GM18870 (cell line): ENCODE measurements at regions not wholly inside any gene's neighbourhood (a gene's known extent, or its start where the extent isn't known, plus 50 kb on each side); places are given as distances from the start of the nearest gene placed in this dataset.
A peak's percentile ranks its signal among the peaks of the same experiment; 100 is the strongest.

ENCODE experiments used
- ATAC-seq: cut with Tn5 transposase; IDR thresholded peaks from one replicate; pipeline ENCODE4 v1.9.1; 2021; ENCODE audit warnings: moderate library complexity; ENCODE audit not compliant: unreplicated experiment

DNA sequence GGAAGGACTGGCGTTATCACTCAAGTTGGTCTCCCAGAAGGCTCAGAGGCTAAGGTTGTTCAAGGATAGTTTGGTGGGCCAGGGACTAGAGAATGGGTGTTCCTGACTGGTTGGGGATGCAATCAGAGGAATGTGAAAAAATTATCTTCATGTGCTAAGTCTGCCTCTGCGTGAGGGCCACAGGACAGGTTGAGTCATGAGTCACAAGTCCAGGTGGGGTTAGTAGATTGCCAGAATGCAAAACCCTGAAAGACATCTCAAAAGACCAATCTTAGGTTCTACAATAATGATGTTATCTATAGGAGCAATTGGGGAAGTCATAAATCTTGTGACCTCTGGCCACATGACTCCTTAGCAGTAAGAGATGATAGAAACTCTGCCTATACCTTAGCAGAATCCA lies 220.1 kb upstream of the EEA1 start:
- no peak for ATAC-seq

DNA sequence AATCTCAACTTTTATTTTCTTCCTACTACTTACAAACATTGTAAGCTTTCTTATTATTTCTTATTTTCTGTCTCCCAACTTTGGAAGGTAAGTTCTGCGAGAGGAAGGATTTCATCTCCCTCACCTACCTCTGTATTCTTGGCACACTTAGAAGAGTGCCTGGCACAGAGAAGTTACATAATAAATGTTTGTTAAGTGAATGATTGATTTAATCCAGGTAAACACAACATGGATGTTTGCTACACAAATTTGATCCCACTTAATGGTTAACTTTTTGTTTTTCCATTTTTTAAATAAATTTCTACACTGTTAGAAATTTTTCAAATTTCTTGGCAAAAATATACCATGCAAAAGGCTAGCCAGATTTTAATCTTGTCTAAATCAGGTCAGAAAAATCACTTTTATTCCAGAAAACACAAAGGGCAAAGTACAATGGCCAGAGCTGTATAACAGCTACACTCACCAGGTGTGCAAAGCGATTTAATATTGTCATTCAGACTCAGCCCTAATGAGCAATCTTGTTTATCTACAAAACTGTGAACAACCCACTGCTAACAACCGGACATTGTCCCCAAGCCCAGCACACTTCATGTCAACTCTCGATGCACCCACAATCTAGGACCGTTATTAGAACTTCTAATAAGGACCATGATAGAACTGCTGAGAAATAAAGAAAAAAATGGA lies 222.1 kb upstream of the EEA1 start:
- ATAC-seq, result no peak

DNA sequence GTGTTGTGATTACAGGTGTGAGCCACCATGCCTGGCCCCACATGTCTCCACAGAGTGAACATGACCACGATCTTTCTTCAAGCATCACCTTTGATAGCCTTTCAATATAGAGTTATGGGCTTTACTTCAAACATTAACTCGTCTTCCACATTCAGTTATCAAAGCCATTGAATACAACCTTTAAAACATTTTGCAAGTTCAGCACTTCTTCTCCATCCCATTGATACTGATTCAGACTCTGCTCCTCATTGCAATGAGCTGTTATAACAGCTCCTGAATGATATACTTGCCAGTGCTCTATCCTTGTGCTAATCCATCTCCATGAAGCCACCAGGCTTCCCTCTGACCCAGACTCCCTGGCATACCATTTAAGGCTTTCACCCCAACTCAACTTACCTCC lies 223.5 kb upstream of the EEA1 start:
- ATAC-seq, result no peak

DNA sequence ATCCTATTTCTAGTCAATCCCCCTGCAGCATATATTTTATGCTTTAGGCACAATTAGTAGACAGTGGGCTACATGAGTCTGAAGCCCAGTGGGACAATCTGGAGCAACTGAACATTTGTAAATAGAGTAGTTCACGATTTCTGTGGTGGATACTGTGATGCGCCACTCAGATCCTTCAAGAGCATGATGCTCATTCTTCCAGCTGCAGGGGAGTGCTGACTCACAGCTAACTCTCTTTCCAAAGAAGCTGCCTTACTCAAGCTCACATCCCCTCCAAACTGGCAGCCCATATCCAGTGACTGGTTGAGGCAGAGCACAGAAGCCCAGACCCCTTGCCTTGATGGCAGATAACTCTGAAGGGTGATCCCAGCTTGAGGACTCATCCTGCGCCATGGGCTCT lies 224.2 kb upstream of the EEA1 start:
- ATAC-seq, result no peak

DNA sequence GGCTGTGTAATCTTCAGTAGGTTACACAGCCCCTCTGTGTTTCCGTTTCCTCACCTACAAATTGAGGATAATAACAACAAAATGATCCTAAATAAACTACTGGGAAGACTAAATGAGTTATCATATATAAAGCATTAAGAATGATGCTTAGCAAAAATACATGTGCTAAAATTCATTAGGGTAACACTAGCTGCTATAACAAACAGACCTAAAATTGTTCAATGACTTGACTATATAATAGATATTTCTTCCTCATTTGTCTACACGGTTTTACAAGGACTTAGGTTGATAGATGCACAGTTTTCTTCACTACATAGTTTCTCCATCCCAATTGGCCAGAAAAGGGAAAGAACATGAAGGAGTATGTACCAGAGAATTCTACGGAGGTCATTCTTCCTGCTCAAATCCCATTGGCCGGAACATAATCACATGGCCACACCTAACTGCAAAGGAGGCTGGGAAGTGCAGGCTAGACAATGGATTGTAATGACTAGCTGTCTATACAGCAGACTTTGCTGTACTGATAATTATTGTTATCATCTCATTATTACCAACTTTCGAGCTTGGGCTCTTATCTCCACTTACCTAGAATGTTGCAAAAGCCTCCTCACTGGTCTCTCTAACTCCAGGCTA lies 223.5 kb upstream of the NUDT4 start:
- no peak for ATAC-seq

DNA sequence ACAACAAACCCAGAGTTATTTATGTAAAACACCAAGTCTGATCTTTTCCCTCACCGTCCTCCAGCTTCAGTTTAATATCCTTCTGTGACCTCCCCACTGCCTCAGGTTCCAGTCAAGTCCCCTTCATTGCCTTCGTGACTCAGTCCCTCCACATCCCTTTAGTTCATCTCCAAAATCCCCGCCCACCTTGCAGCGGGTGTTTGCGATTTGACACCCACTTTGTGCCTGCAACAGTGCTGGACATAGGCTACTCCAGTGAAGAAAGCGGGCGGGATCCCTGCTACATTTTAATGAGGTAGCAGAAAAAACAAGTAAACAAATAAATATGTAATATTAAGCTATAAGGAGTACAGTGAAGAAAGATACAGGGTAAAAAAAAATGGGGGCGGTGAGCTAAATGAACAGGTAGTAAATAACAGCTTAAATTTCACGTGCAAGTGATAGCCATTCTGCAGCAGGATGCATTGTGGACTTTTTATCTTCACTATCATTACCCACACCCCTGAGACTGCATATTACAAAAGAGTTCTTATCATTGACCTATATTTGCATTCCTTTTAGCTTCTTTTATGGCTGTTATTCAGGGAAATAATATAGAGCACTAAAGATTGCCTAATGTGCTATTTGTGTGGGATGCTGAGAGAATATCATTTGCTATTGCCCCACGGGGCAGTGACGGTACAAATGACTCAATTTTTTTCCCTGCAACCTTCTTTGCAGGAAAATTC lies 222.8 kb upstream of the NUDT4 start:
- no peak for ATAC-seq

DNA sequence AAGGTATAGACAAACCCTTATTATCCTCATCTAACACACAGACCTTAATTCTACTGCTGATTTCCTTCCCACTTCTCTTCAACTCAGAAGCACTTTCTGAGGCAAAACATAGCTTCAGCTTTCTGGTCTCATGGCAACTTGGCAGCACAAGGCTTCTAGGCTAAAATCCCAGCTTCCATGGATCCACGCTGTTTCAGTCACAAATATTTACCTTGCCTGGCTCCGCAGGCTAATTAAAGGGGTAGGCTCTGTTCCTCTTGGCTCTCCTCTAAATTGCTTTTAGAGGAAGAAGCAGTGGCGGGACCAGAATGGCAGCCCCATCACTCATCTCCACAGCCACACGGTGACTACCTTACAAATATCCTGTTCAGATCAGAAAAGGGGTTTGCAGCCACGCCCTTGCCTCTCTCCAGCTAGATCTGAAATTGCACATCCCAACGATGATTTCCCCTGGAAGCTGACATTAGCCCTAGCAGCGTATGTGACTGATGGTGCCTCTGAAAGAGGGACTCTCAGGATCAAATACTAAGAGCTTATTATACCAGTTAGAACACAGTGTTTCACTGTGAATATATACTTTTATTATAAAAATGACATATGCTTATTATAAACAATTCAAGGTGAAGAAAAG lies 221.5 kb upstream of the NUDT4 start:
- no peak for ATAC-seq

DNA sequence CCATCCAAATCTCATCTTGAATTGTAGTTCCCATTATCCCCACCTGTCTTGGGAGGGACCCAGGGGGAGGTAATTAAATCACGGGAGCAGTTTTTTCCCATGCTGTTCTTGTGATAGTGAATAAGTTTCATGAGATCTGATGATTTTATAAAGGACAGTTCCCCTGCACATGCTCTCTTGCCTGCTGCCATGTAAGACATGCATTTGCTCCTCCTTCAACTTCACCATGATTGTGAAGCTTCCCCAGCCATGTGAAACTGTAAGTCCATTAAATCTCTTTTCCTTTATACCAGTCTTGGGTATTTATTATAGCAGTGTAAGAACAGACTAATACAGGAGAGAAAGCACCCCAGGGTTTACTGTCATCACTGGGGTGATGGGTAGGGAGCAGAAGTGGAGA lies 220.4 kb upstream of the NUDT4 start:
- no peak for ATAC-seq

DNA sequence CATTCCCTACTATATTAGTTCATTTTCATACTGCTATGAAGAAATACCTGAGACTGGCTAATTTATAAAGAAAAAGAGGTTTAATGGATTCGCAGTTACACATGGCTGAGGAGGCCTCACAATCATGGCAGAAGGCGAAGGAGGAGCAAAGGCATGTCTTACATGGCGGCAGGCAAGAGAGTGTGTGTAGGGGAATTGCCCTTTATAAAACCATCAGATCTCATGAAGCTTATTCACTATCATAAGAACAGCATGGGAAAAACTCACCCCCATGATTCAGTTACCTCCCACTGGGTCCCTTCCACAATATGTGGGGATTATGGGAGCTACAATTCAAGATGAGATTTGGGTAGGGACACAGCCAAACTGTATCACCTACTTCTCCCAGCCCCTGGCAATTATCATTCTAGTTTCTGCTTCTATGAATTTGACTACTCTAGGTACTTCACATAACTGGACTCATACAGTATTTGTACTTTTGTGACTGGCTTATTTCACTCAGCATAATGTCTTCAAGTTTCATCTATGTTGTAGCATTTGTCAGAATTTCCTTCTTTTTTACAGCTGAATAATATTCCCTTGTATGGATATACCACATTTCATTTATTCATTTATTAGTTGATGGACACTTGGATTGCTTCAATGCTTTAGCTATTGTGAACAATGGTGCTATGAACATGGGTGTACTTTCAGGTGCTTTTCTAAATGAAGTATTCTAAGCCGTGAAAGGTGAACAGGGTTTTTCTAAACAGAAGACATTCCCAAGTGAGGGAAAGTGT lies 219.5 kb upstream of the NUDT4 start:
- no peak for ATAC-seq

DNA sequence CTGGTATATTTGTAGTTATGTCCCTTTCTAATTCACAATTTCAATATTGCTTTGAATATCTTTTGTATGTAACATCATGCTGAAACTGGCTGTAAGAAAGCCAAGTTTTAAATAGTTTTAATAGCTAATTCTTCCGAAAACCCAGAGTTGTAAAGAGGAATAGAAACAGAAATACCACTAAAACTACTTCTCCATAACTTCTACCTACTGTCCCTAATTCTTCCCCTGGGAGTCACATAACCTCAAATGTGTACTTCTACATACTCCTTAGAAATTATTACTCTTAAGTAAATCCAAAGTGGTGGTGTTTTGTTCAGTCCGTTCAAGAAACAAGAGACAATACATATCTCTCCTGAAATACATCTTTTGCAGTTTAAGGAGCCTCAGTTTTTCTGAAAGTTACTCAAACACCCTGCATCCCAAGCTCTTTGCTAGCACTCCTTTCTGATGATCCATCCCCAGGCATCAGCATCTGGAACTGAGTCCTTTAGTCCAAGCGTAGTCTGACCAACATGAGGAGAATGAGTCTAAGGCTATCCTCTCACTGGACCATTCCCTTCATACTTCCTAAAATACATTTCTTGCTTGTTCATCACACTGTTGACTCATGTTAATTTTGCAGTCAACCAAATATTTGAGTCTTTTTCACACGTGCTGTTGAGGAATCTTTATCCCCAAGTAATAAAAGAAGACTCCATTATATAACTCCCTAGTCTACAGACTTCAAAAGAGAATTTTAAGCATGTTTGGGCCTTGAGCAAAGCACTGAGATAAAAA lies 214.3 kb upstream of the NUDT4 start:
- no peak for ATAC-seq

DNA sequence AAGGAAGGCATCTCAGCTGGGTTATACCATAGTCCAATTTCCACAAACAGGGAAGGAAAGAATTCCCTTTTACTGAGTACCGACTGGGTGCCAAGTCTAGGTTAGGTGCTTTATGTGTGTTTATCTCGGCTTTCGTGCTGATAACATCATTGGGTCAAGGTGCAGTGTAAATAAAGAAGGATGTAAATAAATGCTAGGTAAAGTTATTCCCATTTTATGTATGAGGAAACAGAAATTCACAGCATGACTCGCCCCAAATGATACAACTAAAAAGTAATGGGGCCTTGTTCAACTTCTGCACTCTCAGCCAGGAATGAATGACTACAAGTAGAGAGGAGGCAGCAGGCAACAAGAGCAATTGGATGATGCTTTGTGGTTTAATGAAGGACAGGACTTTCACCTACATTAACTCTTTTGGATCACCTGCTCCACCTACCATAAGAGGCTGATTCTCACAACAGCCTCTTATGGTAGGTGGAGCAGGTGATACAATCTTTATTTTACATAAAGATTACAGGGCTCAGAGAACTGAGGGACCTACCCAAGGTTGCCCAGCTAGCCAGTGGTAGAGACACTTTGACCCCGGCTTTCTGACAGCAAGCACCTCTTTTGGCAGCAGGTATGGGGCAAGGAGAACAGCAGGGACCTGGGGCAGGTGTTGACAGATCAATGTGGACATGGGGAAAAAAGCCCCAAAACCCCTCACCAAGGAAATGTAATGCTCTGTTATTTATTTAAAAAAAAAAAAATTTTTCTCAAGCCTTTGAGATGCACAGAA lies 213.4 kb upstream of the NUDT4 start:
- no peak for ATAC-seq

DNA sequence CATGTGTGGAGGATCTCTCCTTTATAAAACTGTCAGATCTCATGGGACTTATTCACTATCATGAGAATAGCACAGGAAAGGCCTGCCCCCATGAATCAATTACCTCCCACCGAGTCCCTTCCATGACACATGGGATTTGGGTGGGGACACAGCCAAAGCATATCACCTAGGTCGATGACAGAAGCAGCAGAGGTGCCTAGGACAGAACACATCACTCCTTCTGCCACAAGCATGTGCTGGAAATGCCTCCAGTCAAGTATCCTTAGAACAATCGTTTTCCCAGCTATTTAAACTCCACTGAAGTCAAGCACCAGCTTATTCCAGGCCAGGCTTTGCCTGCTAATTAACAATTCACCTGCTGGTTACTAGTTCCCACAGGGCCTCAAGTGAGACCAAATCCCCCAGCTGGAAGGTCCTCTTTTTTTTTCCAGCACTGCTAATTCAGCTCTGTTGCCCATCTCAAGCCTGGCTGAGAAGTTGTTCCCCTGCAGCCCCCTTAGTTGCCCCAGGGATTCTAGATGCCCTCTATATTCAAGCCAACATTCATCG lies 212.3 kb upstream of the NUDT4 start:
- ATAC-seq, result no peak

DNA sequence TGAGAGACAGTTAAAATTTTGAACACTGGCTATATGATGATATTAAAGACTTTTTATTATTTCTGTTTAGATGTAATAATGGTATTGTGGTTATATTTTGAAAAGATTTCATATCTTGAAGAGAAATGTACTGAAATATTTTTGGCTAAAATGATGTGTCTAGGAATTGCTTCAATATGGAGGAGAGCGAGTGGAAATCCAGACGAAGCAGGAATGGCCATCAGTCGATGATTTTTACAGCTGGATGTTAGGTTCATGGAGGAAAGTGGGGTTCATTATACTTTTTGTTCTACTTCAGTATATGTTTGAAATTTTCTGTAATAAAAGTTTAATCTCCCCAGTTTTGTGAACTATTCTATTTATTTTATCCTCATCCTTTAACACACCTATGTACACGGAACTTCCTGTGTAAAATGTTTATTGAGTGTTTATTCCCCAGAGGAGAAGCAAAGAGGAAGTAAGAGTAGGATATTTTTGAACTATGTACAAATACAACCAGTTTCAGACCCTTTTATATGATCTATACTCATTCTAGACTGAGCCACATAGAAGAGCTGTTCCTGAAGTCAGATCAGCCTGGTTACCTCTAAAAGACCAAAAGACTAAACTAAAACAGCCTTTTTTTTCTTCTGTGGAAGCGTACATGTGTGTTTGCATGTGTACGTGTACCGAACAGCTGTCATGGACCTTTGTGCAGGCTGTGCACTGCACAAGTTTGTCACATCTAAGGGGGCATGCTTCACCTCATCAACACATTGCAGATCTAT lies 211.0 kb upstream of the NUDT4 start:
- ATAC-seq, result peak; percentile 76

DNA sequence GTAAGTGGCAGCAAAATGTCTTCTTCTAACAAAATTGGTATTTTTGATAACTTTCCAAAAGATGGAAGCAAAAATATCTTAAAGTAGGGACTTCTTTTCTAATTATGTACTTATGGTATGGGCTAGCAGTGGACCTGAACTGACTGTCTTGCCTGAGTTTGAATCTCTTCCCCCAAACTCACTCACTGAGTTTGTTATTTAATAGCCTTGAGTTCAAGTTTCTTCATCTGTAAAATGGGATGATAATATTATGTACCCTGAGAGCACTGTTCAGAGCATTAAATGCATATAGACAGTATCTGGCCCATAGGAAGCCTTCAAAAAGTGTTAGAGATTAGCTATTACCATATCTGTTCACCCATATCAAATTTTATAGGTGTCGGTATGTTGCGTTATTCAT lies 210.4 kb upstream of the NUDT4 start:
- ATAC-seq, result peak; percentile 6

DNA sequence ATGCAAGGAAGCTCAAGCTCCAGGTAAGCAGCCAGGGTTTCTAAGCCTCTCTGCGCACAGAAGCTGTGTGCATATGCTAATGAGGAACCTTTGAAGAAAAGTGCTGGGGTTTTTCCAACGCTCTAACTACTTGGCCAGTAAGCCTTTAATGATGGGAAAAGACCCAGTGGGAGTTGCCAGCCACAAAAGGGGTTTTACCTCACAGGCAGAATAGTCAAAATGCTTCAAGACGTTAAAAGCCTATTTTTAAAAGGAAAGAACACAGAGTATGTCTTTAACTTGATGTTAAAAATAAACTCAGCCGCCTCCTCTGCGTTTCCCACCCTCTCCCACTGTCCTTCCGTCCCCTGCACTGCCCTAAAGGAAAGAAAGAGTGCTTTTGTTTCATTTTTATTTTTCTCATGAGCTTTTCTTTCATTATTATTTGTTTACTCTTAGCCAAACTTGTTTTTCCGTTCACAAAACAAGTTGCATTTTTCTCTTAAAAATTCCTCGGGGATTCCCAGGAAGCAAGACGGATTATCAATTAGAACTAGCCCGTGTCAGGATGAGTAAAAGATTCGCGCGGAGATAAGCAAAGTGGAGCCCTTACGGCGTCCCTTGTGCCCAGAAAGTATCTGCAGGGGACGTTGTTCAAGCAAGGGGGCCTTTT lies 209.8 kb upstream of the NUDT4 start:
- ATAC-seq, result peak; percentile 60

DNA sequence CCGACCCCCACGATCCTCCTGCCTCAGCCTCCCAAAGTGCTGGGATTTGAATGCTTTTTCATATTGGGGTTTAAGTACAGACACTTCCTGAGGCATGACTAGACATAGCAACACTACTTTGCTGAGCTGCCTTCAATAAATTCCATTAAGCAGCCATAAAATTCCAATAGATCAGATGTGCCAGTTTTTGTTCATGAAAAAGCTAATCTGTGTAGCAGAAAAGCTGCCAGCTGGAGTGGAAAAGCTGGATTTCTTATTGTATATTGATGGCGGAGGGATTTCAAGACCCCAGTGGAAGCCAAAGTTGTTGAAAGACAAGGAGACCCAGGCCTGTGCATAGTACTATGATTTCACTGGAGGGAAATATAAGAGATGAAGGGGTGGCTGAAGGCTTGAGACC lies 209.0 kb upstream of the NUDT4 start:
- ATAC-seq, result no peak

DNA sequence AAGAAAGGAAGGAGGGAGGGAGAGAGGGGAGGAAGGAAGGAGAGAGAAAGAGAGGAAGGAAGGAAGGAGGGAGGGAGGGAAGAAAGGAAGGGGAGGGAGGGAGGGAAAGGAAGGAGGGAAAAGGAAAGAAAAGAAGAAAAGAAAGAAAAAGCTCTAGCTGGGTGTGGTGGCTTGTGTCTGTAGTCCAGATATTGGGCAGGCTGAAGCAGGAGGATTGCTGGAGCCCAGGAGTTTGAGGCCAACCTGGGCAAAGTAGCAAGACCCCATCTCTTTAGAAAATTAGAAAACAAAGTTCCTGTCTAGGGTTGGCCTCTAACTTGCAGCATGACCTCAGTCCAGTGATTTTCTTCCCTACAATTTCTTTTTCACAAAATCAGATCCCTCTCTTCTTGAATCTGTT lies 208.2 kb upstream of the NUDT4 start:
- ATAC-seq, result no peak

DNA sequence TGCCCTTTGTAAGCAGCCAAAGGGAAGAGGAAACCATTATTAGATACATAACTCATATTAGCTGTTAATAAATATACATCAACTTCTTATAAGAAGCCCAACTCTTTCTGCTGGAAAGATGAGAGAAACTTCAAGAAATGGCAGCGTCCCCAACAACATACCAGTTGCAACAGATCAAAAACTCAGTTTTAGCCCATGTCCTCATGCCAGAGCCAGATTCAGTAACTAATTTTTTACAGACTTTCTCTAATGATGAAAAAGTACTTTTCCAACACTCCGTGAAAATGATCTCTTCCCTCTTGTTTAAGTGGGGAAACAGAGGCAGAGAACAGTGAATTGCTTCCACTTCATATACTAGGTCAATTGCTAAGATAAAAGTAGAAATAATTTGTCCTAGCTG lies 206.8 kb upstream of the NUDT4 start:
- ATAC-seq, result no peak
